GM21390 (cell line): ENCODE measurements at regions not wholly inside any gene's neighbourhood (a gene's known extent, or its start where the extent isn't known, plus 50 kb on each side); places are given as distances from the start of the nearest gene placed in this dataset.

Experiments
- ATAC-seq: cut with Tn5 transposase; IDR thresholded peaks from one replicate; pipeline ENCODE4 v1.9.1; 2021; ENCODE audit not compliant: unreplicated experiment

DNA sequence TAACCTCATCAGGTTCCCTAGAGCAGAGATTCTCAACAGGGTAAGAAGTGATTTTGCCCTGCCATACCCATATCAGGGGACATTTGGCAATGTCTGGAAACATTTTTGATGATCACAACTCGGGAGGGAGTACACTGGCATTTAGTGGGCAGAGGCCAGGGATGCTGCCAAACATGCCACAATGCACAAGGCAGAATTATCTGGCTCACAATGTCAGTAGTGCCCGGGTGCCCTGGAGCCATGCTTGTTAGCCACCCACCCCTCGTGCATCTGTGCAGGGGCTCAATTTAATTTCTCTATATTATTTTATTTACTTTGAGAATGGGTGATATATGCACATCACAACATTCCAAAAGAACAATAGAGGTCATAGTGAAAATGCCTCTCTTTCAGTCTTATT lies 82.0 kb upstream of the DHX15 start:
- no peak for ATAC-seq

DNA sequence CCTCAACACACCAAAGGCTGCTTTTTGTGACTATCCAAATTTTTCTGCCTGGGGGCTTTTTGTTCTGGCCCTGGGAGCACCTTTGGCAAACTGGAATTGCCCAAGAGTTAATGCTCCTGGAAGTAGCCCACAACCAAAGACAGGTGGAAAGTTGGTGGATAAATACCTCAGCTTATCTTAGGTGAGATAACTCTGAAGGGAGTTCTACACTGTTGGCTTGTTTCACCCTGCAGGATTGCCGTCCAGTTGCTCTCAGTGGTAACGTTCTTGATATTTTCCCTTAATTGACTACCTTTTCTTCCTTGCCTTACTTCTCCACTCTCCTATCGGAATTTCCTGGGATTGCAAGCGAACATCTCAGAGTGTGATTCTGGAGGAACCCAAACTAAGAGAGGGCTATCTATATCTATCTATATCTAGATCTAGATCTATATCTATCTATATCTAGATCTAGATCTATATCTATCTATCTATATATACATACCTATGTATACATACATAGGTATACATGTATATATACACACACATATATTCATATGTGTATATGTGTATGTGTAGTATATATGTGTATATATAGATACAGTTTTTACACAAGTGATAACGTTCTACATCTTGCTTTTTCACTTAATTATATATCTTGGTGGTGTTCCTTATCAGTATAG lies 82.6 kb upstream of the DHX15 start:
- ATAC-seq: no peak

DNA sequence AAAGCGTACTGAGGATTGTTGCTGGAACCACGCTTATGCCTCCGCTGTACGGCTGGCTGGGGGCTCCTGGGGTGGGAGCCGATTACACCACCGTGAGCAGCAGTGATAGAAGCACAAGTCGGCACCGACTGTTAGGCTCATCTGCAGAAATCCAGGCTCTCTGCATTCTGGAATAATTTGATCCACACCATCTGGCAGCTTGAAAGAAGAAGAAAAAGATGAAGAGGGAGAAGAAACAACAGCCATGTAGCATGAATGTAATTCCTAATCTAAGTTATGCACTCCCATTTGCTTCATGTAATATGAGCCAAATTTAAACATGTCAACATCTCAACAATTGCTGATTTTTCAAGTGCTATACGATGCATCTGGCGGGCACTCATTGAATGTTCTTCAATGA lies 84.6 kb upstream of the DHX15 start:
- no peak for ATAC-seq

DNA sequence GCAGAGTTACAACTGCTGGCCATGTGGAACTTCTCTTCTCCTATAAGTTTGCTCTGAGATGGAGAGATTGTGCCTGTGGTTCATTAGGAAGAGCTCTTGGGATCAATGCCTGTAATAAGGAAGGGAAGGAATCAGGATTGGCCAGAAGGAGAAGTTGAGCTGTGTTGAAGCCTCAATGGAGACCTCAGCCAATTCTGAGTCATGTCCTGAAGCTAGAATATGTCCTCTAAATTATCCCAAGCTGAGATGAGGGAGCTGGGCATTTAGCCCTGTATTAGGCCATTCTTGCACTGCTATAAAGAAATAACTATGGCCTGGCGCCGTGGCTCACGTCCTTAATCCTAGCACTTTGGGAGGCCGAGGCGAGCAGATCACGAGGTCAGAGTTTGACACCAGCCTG lies 85.4 kb upstream of the DHX15 start:
- ATAC-seq: no peak

DNA sequence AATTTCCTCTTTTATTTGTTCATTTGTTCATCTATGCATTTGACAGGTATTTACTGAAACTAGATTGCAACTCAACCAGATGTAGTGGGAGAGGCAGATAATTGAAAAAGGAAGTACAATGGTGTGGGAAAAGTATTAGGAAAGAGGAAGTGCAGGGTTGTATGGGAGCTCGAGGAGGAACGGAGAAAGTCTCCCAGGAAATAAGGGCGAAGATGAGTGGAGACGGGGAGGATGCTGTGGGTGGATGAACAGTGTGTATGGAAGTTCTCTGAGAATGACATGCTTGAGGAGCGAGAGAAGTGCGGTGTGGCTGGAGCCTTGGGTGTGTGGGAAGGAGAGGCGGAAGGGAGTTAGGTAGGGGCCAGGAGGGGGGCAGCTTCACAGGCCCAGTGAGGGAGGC lies 87.5 kb upstream of the DHX15 start:
- ATAC-seq: no peak

DNA sequence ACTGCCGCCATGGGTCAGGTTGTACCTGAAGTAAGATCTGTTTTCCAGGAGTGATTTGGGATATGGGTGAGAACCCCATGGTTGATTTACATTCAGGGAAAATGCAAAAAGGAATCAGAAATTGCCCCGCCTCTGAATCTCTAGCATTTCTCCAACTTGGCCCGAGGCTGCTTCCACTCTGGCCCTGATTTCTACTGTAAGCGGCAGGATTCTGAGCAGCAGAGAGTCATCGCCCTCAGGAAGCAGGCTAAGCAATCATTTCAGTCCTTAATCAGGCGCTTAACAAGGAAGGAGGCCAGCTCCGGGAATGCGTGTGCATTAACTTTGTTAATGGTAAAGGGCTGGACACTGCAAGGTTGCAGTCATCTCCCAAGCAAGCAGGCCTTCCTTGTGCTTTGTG lies 88.5 kb upstream of the DHX15 start:
- ATAC-seq: no peak

DNA sequence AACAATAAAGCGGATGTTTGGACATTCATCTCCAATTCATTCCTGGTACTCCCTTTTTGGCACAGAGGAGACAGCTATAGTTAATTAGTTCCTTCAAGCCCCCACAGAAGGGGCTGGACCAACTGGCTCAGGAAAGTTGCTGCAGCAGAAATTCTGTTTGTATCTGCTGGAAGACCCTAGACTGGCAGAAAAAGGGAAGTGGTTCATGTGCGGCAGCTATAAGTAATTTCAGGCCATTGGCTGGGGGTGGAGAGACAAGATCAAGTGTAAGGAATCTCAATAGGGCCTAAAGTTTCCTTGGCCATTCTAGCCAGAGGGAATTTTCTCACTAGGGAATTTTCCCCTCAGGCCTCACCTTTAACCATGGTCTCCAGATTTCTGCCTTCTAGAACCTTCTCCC lies 89.9 kb upstream of the DHX15 start:
- no peak for ATAC-seq

DNA sequence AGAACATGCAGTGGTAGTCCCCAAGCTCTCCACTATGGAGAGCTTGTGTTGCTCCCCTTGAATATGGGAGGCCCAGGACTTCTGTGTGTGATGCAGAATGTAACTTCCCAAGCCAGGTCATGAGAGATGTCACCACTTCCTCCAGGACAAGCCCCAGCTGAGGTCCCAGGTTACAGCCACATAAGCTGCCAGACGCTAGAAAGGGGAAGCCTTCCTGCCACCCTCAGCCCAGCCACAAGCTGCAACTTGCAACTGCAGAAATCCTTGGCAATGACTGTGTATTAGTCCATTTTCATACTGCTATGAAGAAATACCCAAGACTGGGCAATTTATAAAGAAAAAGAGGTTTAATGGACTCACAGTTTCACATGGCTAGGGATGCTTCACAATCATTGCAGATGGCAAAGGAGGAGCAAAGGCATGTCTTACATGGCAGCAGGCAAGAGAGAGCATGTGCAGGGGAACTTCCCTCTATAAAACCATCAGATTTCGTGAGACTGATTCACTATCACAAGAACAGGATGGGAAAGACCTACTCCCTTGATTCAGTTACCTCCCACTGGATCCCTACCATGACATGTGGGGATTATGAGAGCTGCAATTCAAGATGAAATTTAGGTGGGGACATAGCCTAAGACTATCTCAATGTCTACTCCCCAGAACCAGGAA lies 91.5 kb upstream of the DHX15 start:
- no peak for ATAC-seq

DNA sequence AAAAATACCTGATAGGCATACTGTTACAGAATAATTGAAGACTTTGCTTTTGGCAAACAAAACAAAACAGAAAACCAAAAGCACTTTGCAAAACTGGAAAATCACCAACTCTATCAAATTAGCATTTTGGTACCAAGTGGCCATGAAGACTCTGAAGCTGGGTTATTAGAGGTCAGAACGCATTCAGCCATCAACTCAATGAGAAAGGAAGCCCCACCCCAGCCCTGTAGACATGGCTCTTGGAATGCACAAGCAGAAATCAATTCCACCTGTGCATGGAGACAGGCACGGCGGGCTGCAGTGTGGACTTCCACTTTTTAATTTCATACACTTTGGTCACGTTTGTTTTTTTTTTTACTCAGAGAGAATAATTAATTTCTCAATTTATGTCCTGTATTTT lies 93.6 kb upstream of the DHX15 start:
- ATAC-seq: no peak

DNA sequence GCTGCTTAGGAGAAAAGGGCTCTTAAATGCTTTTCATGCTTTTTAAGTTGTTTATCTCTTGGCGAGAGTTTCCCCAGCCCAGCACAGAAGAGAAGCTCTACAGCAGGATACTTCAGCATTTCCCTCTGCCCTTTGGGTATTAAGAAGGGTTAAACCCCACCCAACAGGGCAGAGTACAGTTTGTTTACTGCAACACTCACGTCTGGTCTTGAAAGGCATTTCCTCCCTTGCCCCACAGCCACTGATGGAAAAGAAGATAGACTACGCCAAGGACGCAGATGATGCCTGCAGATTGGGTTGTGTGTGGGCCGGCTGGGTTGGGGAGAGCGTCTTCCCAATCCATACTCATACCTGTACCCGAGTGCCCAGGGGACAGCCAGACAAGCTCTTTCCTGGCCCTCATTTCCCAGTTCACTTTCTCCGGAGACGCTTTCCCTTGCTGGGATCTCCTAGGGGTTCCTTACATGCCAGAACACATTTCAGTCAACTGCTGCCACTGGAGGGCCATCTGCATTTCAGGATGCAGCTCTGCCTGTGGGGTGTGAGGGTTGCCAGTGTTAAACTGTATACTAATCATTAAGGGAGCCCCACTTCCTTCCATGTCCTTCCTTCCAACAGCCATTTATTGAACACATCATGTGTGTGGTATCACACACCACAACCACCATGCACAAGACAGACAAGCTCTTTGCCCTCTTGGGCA lies 96.5 kb upstream of the DHX15 start:
- no peak for ATAC-seq

DNA sequence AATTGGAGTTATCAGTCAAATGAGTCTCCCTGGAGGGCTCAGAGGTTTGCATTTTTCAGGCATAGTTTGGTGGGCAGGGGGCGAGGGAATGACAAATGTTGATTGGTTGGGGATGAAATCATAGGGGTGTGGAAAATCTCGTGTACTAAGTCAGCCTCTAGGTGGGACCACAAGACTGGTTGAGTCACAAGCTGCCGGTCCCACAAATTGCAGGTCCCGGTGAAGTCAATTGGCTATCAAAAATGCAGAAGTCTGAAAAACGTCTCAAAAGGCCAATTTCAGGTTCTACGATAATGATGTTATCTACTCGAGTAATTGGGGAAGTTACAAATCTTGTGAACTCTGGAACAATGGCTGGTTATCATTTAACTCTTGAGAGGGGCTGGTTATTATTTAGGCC lies 98.8 kb upstream of the DHX15 start:
- no peak for ATAC-seq

DNA sequence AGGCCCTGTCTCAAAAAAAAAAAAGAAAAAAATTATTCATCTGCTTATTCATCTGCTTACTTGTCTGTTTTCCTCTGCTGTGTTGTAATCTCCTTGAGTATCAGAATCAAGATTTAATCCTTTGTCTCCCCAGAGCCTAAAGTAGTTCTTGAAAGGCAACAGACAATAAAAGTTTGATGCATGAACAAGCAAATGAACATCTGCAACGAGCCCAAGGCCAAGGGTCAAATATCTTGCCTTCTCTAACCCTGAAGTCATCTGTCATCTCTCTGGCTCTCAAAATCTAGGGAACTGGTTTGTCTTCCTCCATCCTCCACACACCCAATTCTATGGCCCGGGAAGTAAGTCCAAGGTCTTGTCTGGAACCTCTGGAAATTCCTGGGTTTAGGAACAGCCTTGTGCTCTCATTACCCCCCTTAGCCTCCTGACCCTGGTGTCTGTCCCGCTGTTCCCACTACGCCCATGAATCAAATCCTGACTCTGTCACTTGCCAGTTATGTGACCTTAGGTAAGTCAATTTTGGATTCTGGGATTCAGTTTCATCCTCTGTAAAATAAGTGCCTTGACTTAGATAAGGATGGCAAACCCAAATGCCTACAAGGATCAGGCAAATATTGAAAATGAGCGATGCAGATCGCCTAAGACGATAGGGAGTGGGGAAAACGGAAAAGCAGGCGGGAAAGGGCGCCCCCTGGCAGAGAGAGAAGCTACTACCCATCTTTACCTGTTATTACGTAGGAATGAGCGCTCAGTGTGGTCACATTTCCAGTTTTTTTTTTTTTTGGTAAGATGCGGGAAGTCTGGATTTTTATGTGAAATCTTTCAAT lies 102.7 kb upstream of the DHX15 start:
- ATAC-seq: no peak

DNA sequence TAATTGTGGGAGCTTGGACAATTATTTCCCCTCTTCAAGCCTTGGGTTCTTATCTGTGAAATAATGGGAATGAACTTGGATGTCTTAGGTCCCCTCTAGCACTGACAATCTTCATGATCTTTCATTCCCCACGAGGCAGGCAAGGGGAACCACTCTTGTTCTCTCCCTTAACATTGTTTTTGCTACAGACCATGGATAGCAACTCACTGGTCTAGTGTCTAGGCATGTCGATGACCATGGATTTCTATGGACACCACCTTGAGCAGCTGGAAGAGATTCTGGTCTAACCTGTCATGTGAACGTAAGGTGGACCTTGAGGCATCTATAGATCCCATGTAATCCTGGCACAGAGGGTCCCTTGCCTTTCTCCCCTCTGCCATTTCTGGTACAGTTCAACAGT lies 104.1 kb upstream of the DHX15 start:
- ATAC-seq: no peak

DNA sequence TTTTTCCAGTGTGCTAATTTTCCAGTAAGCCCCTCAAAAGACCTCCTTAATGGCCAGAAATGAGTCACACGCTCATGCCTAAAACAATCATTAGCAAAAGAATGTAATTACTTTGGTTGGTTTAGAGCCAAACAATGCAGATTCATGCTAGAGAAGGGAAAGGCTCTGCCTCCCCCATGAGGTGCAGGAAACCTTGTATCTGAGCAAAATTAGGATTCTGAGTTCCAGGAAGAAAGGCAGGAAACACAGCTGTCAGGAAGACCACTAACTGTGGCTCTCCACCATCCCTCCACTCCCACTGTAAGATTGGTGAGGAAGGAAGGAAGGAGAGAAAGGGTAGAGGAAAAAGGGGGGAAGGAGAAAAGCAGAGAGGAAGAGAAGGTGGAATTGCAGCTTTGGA lies 104.9 kb upstream of the DHX15 start:
- no peak for ATAC-seq

DNA sequence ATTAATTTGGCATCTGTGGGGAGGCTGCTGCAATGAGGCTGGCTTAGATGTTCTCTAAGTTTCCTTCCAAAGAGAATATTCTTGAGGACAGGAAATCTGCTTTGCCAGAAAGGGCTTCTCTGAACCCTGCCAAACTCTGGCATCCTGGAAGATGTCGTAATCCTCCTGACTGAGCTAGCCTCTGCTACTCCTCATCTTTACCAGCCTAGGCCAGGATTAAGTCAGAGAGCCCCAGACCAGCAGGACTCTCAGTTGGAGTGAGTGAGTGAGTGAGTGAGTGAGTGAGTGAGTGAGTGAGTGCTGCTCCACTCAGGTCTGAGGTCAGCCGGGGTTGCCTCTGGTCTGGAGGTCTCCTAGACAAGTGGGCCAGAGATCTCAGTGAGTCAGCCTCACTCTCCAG lies 104.9 kb upstream of the SOD3 start:
- ATAC-seq: no peak

DNA sequence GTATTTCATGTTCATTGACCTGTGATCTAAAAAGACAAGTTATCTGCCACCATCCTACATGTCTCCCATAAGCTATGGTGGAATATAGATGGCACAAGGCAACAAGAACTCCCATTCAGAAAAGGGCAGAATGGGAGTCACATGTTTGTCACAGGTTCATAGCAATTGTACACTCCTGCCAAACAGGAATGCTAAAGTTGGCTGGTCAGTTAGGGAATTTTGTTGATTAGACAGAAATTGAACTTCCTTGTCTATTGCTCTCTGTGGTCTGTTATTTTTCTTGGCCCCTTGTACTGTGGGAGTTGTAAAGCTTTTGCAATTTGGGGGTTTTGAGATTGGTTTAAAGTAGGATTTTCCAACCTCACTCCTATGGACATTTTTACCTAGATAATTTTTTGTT lies 101.7 kb upstream of the SOD3 start:
- ATAC-seq: no peak

DNA sequence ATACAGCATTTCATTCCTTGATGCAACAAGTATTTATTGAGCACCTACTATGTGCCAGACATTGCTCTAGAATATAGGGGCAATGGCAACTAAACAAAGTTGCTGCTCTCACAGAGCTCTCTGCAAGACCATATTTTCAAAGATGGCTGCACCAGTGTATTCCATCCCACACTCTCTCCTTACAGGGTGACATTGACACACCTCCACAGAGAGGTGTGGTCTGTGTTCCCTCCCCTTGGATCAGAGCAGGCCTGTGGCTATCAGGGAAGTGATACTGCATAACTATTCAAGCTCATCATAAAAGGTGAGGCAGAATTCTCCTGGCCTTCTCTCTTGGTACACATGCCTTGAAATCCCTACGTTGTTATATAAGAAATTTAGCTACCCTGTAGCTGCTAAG lies 95.3 kb upstream of the SOD3 start:
- no peak for ATAC-seq

DNA sequence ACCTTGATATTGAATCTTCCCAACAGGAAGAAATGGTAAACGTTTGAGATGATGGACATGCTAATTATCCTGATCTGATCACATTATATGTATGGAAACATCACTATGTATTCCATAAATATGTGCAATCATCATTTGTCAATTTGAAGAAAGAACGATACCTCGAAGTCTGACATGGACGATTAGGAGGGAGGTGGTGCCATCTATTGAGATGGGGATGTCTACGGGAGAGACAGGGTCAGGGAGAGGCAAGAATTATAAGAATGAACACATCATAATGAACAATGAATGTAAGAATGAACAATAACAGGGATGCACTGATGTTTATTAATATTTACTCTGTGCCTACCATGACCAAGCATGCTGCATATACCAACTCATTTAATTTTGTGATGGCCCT lies 93.7 kb upstream of the SOD3 start:
- ATAC-seq: no peak

DNA sequence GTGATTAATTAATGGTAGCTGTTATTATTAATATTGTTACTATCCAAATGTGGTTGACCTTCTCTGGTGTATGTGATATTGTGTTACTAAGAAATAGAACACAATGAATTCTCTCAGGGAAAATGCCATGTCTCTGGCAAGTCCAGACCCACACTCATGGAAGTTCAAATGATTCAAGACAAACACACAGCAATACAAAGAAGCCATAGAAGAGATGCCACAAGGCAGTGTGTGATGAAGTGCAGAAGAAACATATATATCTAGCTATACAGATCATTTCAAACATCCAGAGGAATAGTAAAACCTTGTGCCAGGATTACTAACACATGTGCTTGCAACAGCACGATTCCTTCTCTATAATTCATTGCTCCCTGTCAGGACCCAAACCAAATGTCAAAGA lies 93.1 kb upstream of the SOD3 start:
- ATAC-seq: no peak

DNA sequence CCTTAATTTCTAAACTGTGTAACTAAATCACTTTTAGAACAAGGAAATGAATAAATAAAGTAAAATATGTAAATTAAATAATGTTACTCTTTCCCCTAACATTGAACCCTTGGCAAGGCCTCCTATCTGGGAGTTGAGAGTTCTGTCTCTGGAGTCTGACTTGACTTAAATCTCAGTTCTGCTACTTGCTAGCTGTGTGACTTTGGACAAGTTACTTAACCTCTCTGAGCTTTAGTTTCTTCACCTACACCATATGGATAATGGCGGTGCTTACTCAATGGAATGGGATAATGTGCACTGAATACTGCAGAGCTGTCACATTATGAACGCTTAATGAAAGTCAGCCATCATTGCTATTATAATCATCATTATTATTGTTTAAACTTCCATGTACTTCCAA lies 92.1 kb upstream of the SOD3 start:
- no peak for ATAC-seq

DNA sequence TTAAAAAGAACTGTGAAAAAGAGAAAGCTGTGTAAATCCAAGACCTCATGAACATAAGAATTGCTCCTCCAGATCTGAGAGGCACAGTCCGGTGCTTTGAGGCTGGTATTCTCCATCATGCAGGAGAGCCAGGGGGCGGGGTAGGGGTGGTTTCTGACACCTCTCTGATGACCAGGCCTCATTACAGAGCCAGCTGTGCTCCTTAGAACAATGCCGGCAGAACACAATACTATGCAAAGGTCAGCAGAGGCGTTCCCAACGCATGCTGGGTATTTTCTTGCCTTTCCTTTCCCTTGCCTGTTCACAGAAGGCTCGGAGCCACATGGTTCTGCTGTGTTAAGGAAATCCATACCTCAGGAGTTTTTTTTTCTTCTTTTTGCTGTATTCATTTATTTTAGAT lies 91.2 kb upstream of the SOD3 start:
- ATAC-seq: no peak
